ENCODE measurements at regions not wholly inside any gene's neighbourhood (a gene's known extent, or its start where the extent isn't known, plus 50 kb on each side); places are given as distances from the start of the nearest gene placed in this dataset.

- TF ChIP-seq CTCF (IDR thresholded peaks at IDR 0.05) (no peak), POLR2A (IDR thresholded peaks at IDR 0.05) (no peak)
Observed at GRCh38 chr13:85074543-85075313, 724.5 kb downstream of the SLITRK6 start.

All from esophagus squamous epithelium (tissue), 4 donors.